CD4-positive, alpha-beta memory T cell (primary cell): ENCODE measurements at regions not wholly inside any gene's neighbourhood (a gene's known extent, or its start where the extent isn't known, plus 50 kb on each side); places are given as distances from the start of the nearest gene placed in this dataset.

ENCODE experiments used
- CTCF ChIA-PET: fragments of 350-600 bp; sonication (Branson Sonifier 250); formaldehyde crosslinking; loops from one replicate; lab custom pipeline; 2021; ENCODE audit warnings: inconsistent platforms; ENCODE audit not compliant: partially characterized antibody; lab: Charles Lee
- POLR2A ChIA-PET: fragments of 350-600 bp; sonication (Branson Sonifier 250); formaldehyde crosslinking; loops from one replicate; lab custom pipeline; 2021; ENCODE audit not compliant: partially characterized antibody; lab: Charles Lee
- DNase-seq, 5 donors: peaks; one replicate each; pipeline versions ENCODE4 v3.0.0 to v3.0.0-alpha.2; 2020 to 2022; ENCODE audit warnings: mixed read lengths in 1 of 5
- H3K27ac ChIP-seq: one replicate; pipeline ENCODE4 v1.7.0; 2013; ENCODE audit warnings: low read depth, low read length
- H3K27me3 ChIP-seq: 2 replicates; pipeline ENCODE4 v1.7.0; 2013; ENCODE audit warnings: mild to moderate bottlenecking, low read length, moderate library complexity; ENCODE audit not compliant: insufficient read depth
- H3K36me3 ChIP-seq: 2 replicates; pipeline ENCODE4 v1.7.0; 2013; ENCODE audit warnings: mild to moderate bottlenecking, low read length, moderate library complexity; ENCODE audit not compliant: insufficient read depth
- H3K4me1 ChIP-seq: 2 replicates; pipeline ENCODE4 v1.7.0; 2013; ENCODE audit warnings: mild to moderate bottlenecking, low read length, moderate library complexity; ENCODE audit not compliant: insufficient read depth
- H3K4me3 ChIP-seq, 2 donors: one replicate each; pipeline ENCODE4 v1.7.0; 2013; ENCODE audit warnings: low read length in 2 of 2, mild to moderate bottlenecking in 1 of 2
- H3K9me3 ChIP-seq, 2 donors: one replicate each; pipeline ENCODE4 v1.7.0; 2013; ENCODE audit warnings: low read length in 2 of 2, control low read depth in 1 of 2; ENCODE audit not compliant: control insufficient read depth in 1 of 2
- H3K27ac Mint-ChIP-seq, 7 donors: one replicate each; pipeline ENCODE4 v1.8.0; 2020 to 2021; ENCODE audit warnings: mixed read lengths in 7 of 7, mild to moderate bottlenecking in 6 of 7, inconsistent platforms in 3 of 7, moderate library complexity in 3 of 7
- H3K27me3 Mint-ChIP-seq, 2 donors: one replicate each; pipeline ENCODE4 v1.8.0; 2020 to 2021; ENCODE audit warnings: mixed read lengths in 2 of 2
- H3K36me3 Mint-ChIP-seq, 2 donors: one replicate each; pipeline ENCODE4 v1.8.0; 2020 to 2021; ENCODE audit warnings: mixed read lengths in 2 of 2, inconsistent platforms in 1 of 2, mild to moderate bottlenecking in 1 of 2
- H3K4me1 Mint-ChIP-seq, 4 donors: one replicate each; pipeline ENCODE4 v1.8.0; 2020 to 2021; ENCODE audit warnings: mixed read lengths in 4 of 4, mild to moderate bottlenecking in 1 of 4
- H3K4me3 Mint-ChIP-seq, 8 donors: one replicate each; pipeline ENCODE4 v1.8.0; 2020 to 2021; ENCODE audit warnings: mixed read lengths in 8 of 8, mild to moderate bottlenecking in 7 of 8, moderate library complexity in 6 of 8, inconsistent platforms in 3 of 8
- H3K9me3 Mint-ChIP-seq, 8 donors: one replicate each; pipeline ENCODE4 v1.8.0; 2020 to 2021; ENCODE audit warnings: mixed read lengths in 8 of 8, mild to moderate bottlenecking in 5 of 8, inconsistent platforms in 3 of 8, moderate library complexity in 1 of 8
- intact Hi-C: fragments of 100-400 bp; cut with micrococcal nuclease; formaldehyde crosslinking; loops from one replicate; pipeline ENCODE4 v1.15.1; 2023

GRCh38 chr2:52974127-52974526, 793.5 kb upstream of the CHAC2 start:
- Histone ChIP-seq H3K36me3 (no peaks in the 10 kb centered on the region), H3K4me1 (no peaks in the 10 kb centered on the region), H3K9me3 (no peaks in the 10 kb centered on the region), H3K27me3 (no peaks in the 10 kb centered on the region), H3K4me3 (no peak overlapping the region), H3K27ac (no peak overlapping the region)
- H3K9me3 Mint-ChIP-seq, result peaks cover 0 to 2% (median 0%) of the 10 kb centered on the region in 8 donors
- no peaks in the 10 kb centered on the region for H3K27me3 Mint-ChIP-seq
- H3K4me3 Mint-ChIP-seq, result no peak overlapping the region
- no peak overlapping the region for H3K27ac Mint-ChIP-seq
- ChIA-PET CTCF (no interaction called here), POLR2A (no interaction called here)
- intact Hi-C loops, result no loop called here
- H3K36me3 Mint-ChIP-seq, result no peaks in the 10 kb centered on the region
- H3K4me1 Mint-ChIP-seq, result no peaks in the 10 kb centered on the region
- no peak for DNase-seq

DNA sequence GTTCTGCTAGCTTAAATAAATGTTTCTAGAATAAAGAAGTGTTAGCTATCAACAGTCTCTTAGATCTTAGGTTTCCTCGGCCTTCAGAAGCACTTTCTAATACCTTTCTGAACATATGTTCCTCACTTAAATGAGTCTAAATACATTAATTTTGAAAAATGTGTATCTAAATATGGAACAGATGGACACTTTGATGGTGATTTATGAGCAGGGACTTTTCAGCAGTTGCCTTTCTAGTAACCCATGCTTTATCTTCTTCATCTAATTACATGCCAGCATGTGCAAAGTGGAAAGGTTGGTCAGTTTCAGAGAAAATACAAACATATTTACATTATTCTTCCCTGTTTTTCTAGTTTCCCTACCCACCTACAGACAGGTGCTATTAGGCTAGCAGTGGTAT, 797.0 kb upstream of the CHAC2 start:
- intact Hi-C loops, result no loop called here
- no peak for DNase-seq
- H3K9me3 ChIP-seq, result no peaks in the 10 kb centered on the region
- Mint-ChIP-seq H3K9me3 (peaks cover 0 to 2% (median 0%) of the 10 kb centered on the region in 8 donors), H3K27ac (no peak overlapping the region), H3K36me3 (no peaks in the 10 kb centered on the region), H3K4me3 (no peak overlapping the region), H3K4me1 (no peaks in the 10 kb centered on the region), H3K27me3 (no peaks in the 10 kb centered on the region)
- POLR2A ChIA-PET, result no interaction called here
- no peaks in the 10 kb centered on the region for H3K36me3 ChIP-seq
- H3K27me3 ChIP-seq, result no peaks in the 10 kb centered on the region
- CTCF ChIA-PET, result no interaction called here
- H3K4me1 ChIP-seq, result no peaks in the 10 kb centered on the region
- no peak overlapping the region for H3K27ac ChIP-seq
- H3K4me3 ChIP-seq, result no peak overlapping the region

DNA sequence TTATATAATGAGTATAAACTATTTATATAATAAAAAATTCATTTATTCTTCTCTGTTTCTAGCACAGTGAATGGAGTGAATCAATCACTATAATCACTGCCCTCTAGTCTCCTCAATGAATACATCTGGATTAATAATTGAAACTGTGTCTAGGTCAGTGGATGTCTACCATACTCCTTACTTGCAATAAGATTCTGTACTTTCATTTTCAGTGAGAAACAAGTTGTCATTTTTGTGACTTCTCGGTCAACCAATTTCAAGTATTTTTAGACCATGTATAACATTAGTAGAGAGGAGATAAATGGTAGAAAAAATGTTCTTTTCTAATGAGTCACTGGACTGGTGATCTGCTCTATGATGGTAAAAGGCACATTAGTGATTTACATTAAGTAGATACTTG, 799.6 kb upstream of the CHAC2 start:
- Mint-ChIP-seq H3K4me1 (no peaks in the 10 kb centered on the region), H3K27me3 (no peaks in the 10 kb centered on the region), H3K36me3 (no peaks in the 10 kb centered on the region), H3K4me3 (no peak overlapping the region), H3K27ac (no peak overlapping the region), H3K9me3 (peaks cover 0 to 2% (median 0%) of the 10 kb centered on the region in 8 donors)
- Histone ChIP-seq H3K4me3 (no peak overlapping the region), H3K36me3 (no peaks in the 10 kb centered on the region), H3K4me1 (no peaks in the 10 kb centered on the region), H3K27ac (no peak overlapping the region), H3K27me3 (no peaks in the 10 kb centered on the region), H3K9me3 (no peaks in the 10 kb centered on the region)
- CTCF ChIA-PET, result no interaction called here
- no peak for DNase-seq
- POLR2A ChIA-PET, result no interaction called here
- intact Hi-C loops, result no loop called here

DNA sequence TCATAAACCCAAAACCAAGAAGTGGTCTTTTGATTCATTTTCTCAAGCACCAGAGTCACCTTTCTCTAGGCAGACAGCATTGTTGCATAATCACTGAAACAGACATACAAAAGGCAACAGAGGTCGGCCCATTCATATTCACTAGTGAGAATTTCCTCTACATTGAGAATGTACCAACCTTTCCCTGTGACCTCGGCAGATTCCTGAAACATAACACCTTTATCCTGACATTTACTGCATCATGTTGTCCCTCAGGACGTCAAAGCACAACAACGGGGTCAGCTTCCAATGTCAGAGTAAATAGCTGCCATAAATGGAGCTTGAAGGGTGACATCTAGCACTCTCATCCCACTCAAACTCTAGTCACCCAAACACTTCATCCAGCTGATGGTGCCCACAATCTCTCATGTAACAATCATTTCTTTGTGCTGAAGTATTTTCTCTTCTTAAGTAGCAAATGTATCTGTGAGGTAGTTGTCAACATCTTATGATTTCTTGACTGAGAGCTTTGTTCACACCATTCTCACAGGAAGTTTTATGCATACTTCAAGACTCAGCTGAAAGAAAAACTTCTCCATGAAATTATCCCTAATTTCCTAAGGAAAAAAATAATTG, 802.6 kb upstream of the CHAC2 start:
- H3K27ac ChIP-seq, result no peak overlapping the region
- no peak for DNase-seq
- intact Hi-C loops, result loop anchor here (5.0 kb wide), 1 partner anchor 572 kb away; no protein-coding TSS in a partner anchor
- H3K27me3 Mint-ChIP-seq, result no peaks in the 10 kb centered on the region
- no peaks in the 10 kb centered on the region for H3K4me1 ChIP-seq
- no peaks in the 10 kb centered on the region for H3K36me3 ChIP-seq
- POLR2A ChIA-PET, result no interaction called here
- CTCF ChIA-PET, result no interaction called here
- H3K9me3 ChIP-seq, result no peaks in the 10 kb centered on the region
- no peaks in the 10 kb centered on the region for H3K27me3 ChIP-seq
- no peak overlapping the region for H3K27ac Mint-ChIP-seq
- H3K4me3 ChIP-seq, result no peak overlapping the region
- H3K9me3 Mint-ChIP-seq, result peaks cover 0 to 4% (median under 1%) of the 10 kb centered on the region in 8 donors
- H3K4me1 Mint-ChIP-seq, result no peaks in the 10 kb centered on the region
- no peak overlapping the region for H3K4me3 Mint-ChIP-seq
- no peaks in the 10 kb centered on the region for H3K36me3 Mint-ChIP-seq

DNA sequence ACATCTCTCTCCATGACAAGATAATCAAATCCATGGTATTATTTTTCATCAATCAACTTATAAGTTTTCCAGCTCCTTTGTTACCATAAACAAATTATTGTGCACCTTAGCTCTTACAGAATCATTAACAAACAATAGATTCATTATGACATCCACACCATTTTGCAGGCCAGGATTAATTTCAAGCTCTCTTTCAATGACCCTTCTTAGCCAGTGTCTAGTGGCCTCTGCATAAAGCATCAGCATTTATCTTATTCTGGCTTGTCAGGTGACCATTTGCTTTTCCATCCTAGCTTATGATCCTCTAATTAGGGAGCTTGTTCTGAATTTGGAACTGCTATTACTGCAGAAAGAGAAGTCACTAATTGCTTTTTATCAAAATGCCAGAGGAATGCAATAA, 806.2 kb upstream of the CHAC2 start:
- Histone ChIP-seq H3K4me3 (no peak overlapping the region), H3K27me3 (no peaks in the 10 kb centered on the region), H3K27ac (no peak overlapping the region), H3K4me1 (no peaks in the 10 kb centered on the region), H3K36me3 (no peaks in the 10 kb centered on the region), H3K9me3 (no peaks in the 10 kb centered on the region)
- H3K9me3 Mint-ChIP-seq, result peaks cover 0 to 6% (median 4%) of the 10 kb centered on the region in 8 donors
- H3K27me3 Mint-ChIP-seq, result peaks cover 0 to 2% of the 10 kb centered on the region in 2 donors
- POLR2A ChIA-PET, result no interaction called here
- CTCF ChIA-PET, result no interaction called here
- intact Hi-C loops, result loop anchor here (5.0 kb wide), 1 partner anchor 576 kb away; no protein-coding TSS in a partner anchor
- no peaks in the 10 kb centered on the region for H3K4me1 Mint-ChIP-seq
- H3K4me3 Mint-ChIP-seq, result no peak overlapping the region
- DNase-seq, result no peak
- H3K27ac Mint-ChIP-seq, result no peak overlapping the region
- no peaks in the 10 kb centered on the region for H3K36me3 Mint-ChIP-seq

GRCh38 chr2:52960881-52961280, 806.7 kb upstream of the CHAC2 start:
- H3K9me3 Mint-ChIP-seq, result peaks cover 0 to 6% (median 4%) of the 10 kb centered on the region in 8 donors
- no peak overlapping the region for H3K27ac ChIP-seq
- DNase-seq, result no peak
- H3K9me3 ChIP-seq, result no peaks in the 10 kb centered on the region
- ChIA-PET POLR2A (no interaction called here), CTCF (no interaction called here)
- no peak overlapping the region for H3K4me3 ChIP-seq
- H3K36me3 ChIP-seq, result no peaks in the 10 kb centered on the region
- peaks cover 0 to 2% of the 10 kb centered on the region in 2 donors for H3K27me3 Mint-ChIP-seq
- no peak overlapping the region for H3K4me3 Mint-ChIP-seq
- H3K4me1 ChIP-seq, result no peaks in the 10 kb centered on the region
- no peaks in the 10 kb centered on the region for H3K36me3 Mint-ChIP-seq
- H3K27ac Mint-ChIP-seq, result no peak overlapping the region
- H3K4me1 Mint-ChIP-seq, result no peaks in the 10 kb centered on the region
- H3K27me3 ChIP-seq, result no peaks in the 10 kb centered on the region
- intact Hi-C loops, result loop anchor here (5.0 kb wide), 1 partner anchor 576 kb away; no protein-coding TSS in a partner anchor

GRCh38 chr2:52959801-52960200, 807.8 kb upstream of the CHAC2 start:
- Histone ChIP-seq H3K36me3 (no peaks in the 10 kb centered on the region), H3K27ac (no peak overlapping the region), H3K27me3 (no peaks in the 10 kb centered on the region), H3K4me3 (no peak overlapping the region), H3K9me3 (no peaks in the 10 kb centered on the region), H3K4me1 (no peaks in the 10 kb centered on the region)
- H3K9me3 Mint-ChIP-seq, result peaks cover 0 to 6% (median 4%) of the 10 kb centered on the region in 8 donors
- intact Hi-C loops, result loop anchor here (5.0 kb wide), 1 partner anchor 578 kb away; no protein-coding TSS in a partner anchor
- DNase-seq, result no peak
- H3K27me3 Mint-ChIP-seq, result peaks cover 0 to 2% of the 10 kb centered on the region in 2 donors
- no peak overlapping the region for H3K27ac Mint-ChIP-seq
- no peak overlapping the region for H3K4me3 Mint-ChIP-seq
- ChIA-PET POLR2A (no interaction called here), CTCF (no interaction called here)
- no peaks in the 10 kb centered on the region for H3K36me3 Mint-ChIP-seq
- no peaks in the 10 kb centered on the region for H3K4me1 Mint-ChIP-seq
